ENCODE measurements at regions not wholly inside any gene's neighbourhood (a gene's known extent, or its start where the extent isn't known, plus 50 kb on each side); places are given as distances from the start of the nearest gene placed in this dataset.

DNA sequence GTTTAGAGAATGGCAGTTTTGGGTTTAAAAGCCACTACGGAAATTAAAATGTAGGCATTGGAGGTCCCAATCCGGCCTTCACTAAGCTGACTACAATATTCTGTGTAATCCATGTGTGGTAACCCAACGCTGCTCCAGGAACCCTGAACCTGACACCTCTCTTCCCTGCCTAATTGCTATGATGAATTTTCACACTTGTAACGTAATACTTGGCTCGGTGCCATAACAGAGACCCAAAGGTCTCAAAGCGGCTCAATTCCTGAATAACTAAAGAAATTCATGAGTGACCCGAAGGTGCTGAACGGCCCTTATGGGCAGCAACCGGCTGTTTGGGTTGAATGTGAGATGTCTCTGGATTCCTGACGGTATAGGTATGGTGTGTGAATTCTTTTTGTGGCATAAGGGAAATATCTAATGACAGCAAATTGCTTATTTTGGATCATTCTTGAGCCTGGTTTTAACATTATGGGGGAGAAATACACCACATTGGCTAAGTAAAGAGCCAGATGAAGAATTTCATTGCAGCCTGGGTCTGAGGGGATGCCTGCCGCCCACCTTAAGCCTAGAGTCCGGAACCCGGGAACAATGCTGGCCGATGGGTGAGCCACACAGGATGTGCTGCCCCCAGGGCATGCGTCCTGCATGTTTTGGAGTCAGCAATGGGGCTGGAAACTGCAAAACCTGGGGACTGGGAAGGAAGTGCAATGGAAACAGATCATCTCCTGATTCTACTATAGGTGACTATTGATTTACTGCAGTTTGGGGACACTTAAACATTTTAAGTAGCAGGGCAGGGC lies 69.7 kb upstream of the FZD8 start:
- Mint-ChIP-seq H3K27me3 (peaks cover 23% of the 10 kb centered on the region), H3K9me3 (peaks cover 14% of the 10 kb centered on the region), H3K27ac (ENCODE audit: low read depth) (no peak overlapping the region), H3K36me3 (ENCODE audit: insufficient read depth) (no peaks in the 10 kb centered on the region), H3K4me1 (no peaks in the 10 kb centered on the region), H3K4me3 (no peak overlapping the region)
- ATAC-seq (replicated peaks; ENCODE audit: extremely low read depth, poor library complexity, severe bottlenecking) = no peak
- no peak for DNase-seq (ENCODE audit: low spot score in 2 of 2)

DNA sequence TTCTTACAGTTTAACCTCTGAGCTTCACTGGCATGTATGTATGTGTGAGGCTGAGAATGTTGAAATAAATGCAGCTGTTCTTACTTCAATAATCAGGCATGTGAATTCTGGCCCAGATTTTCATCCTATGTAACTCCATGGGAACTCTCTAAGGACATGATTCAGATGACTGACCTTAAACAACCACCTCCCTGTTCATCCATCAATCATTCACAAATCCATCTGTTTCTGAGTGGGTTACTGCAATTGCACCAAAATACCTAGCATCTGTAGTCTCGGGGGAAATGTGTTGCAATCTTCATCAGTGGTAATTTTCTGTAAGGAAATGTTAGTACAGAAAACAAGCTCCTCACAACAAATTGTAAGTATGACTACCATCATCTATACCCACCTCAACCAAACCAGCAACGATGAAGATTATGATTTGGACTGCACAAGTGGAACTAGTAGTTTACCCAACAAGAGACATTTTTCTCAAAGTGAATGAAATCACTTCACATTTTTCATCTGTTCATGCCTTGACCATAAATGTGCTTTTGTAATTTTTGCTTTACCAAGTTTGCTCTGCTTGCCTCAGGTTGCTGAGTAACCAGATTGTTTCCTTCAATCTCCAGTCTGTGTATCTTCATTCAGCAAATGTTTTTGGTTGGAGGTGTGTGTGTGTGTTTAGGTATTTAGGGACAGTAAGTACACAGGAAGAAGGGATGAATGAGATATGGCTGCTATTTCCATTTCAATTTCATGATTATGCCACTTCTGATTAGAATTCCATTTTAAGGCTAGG lies 65.7 kb upstream of the FZD8 start:
- Mint-ChIP-seq H3K36me3 (ENCODE audit: insufficient read depth) (no peaks in the 10 kb centered on the region), H3K4me3 (no peak overlapping the region), H3K9me3 (peaks cover 7% of the 10 kb centered on the region), H3K27ac (ENCODE audit: low read depth) (no peak overlapping the region), H3K4me1 (no peaks in the 10 kb centered on the region), H3K27me3 (peaks cover 23% of the 10 kb centered on the region)
- no peak for DNase-seq (ENCODE audit: low spot score in 2 of 2)
- ATAC-seq (replicated peaks; ENCODE audit: extremely low read depth, poor library complexity, severe bottlenecking) = no peak

DNA sequence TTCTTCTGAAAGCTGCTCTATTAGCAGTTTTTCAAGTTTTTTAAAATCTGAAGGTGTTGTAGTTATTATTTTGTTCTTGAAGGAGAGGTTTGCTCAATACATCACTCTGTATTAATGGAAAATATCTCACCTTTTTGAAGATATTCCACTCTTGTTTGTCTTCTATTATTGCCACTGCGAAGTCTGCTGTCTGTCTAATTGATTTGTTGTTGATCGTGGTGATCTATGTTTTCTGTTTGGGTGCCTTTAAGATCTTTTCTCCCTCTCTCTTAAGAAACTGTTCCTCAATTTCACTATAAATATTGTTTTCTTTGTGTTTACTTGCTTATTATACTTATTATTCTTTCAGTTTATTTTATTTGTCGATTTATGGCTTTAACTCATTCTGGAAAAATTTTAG lies 64.9 kb upstream of the FZD8 start:
- no peak overlapping the region for H3K27ac Mint-ChIP-seq (ENCODE audit: low read depth)
- H3K36me3 Mint-ChIP-seq (ENCODE audit: insufficient read depth) = no peaks in the 10 kb centered on the region
- H3K9me3 Mint-ChIP-seq = peaks cover 7% of the 10 kb centered on the region
- no peak overlapping the region for H3K4me3 Mint-ChIP-seq
- peaks cover 15% of the 10 kb centered on the region for H3K27me3 Mint-ChIP-seq
- ATAC-seq (replicated peaks; ENCODE audit: extremely low read depth, poor library complexity, severe bottlenecking) = no peak
- no peak for DNase-seq (ENCODE audit: low spot score in 2 of 2)
- no peaks in the 10 kb centered on the region for H3K4me1 Mint-ChIP-seq

GRCh38 chr10:35705671-35706070 lies 63.6 kb upstream of the FZD8 start:
- H3K27ac Mint-ChIP-seq (ENCODE audit: low read depth) = no peak overlapping the region
- no peak for ATAC-seq (replicated peaks; ENCODE audit: extremely low read depth, poor library complexity, severe bottlenecking)
- no peaks in the 10 kb centered on the region for H3K4me1 Mint-ChIP-seq
- no peak overlapping the region for H3K4me3 Mint-ChIP-seq
- H3K9me3 Mint-ChIP-seq = peaks cover 7% of the 10 kb centered on the region
- H3K27me3 Mint-ChIP-seq = peaks cover 3% of the 10 kb centered on the region
- DNase-seq (ENCODE audit: low spot score in 2 of 2) = no peak
- H3K36me3 Mint-ChIP-seq (ENCODE audit: insufficient read depth) = no peaks in the 10 kb centered on the region

- peaks cover 7% of the 10 kb centered on the region for H3K9me3 Mint-ChIP-seq
- no peak overlapping the region for H3K27ac Mint-ChIP-seq (ENCODE audit: low read depth)
- no peaks in the 10 kb centered on the region for H3K4me1 Mint-ChIP-seq
- ATAC-seq (replicated peaks; ENCODE audit: extremely low read depth, poor library complexity, severe bottlenecking) = no peak
- DNase-seq (ENCODE audit: low spot score in 2 of 2) = no peak
- no peaks in the 10 kb centered on the region for H3K36me3 Mint-ChIP-seq (ENCODE audit: insufficient read depth)
- H3K4me3 Mint-ChIP-seq = no peak overlapping the region
- H3K27me3 Mint-ChIP-seq = no peaks in the 10 kb centered on the region
Measured at GRCh38 chr10:35705051-35705450, 63.0 kb upstream of the FZD8 start.

DNA sequence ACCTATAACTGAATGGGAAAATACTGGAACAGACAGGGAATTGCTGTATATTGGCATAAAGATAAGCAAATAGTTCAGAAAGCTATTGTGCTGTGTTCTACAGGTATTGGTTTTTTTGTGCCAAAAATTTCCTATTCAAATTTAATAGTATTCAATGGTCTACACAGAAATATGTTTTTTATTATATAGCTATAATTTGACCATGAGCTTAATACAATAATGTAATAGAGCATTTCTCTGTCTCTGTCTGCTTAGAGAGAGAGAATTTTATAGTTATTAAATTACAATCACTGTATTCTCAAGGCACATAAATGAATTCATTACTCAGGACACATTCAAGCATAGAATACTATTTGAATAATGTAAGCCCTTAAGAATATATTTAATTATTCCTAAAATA lies 62.3 kb upstream of the FZD8 start:
- no peaks in the 10 kb centered on the region for H3K27me3 Mint-ChIP-seq
- no peak overlapping the region for H3K4me3 Mint-ChIP-seq
- H3K27ac Mint-ChIP-seq (ENCODE audit: low read depth) = no peak overlapping the region
- ATAC-seq (replicated peaks; ENCODE audit: extremely low read depth, poor library complexity, severe bottlenecking) (no peak), DNase-seq (ENCODE audit: low spot score in 2 of 2) (no peak)
- no peaks in the 10 kb centered on the region for H3K36me3 Mint-ChIP-seq (ENCODE audit: insufficient read depth)
- no peaks in the 10 kb centered on the region for H3K4me1 Mint-ChIP-seq
- H3K9me3 Mint-ChIP-seq = peaks cover 7% of the 10 kb centered on the region

GRCh38 chr10:35700487-35700882 lies 58.4 kb upstream of the FZD8 start:
- Mint-ChIP-seq H3K9me3 (no peaks in the 10 kb centered on the region), H3K36me3 (ENCODE audit: insufficient read depth) (no peaks in the 10 kb centered on the region), H3K4me3 (no peak overlapping the region), H3K27me3 (no peaks in the 10 kb centered on the region), H3K27ac (ENCODE audit: low read depth) (no peak overlapping the region), H3K4me1 (no peaks in the 10 kb centered on the region)
- ATAC-seq (replicated peaks; ENCODE audit: extremely low read depth, poor library complexity, severe bottlenecking) (no peak), DNase-seq (ENCODE audit: low spot score in 2 of 2) (no peak)

- Mint-ChIP-seq H3K36me3 (ENCODE audit: insufficient read depth) (no peaks in the 10 kb centered on the region), H3K27ac (ENCODE audit: low read depth) (no peak overlapping the region), H3K4me1 (no peaks in the 10 kb centered on the region), H3K4me3 (no peak overlapping the region), H3K27me3 (no peaks in the 10 kb centered on the region), H3K9me3 (no peaks in the 10 kb centered on the region)
- DNase-seq (ENCODE audit: low spot score in 2 of 2) = no peak
- no peak for ATAC-seq (replicated peaks; ENCODE audit: extremely low read depth, poor library complexity, severe bottlenecking)
Measured at GRCh38 chr10:35699848-35700486, 57.9 kb upstream of the FZD8 start.

GRCh38 chr10:35696392-35697287 lies 54.5 kb upstream of the FZD8 start:
- H3K4me1 Mint-ChIP-seq = no peaks in the 10 kb centered on the region
- no peak overlapping the region for H3K27ac Mint-ChIP-seq (ENCODE audit: low read depth)

DNA sequence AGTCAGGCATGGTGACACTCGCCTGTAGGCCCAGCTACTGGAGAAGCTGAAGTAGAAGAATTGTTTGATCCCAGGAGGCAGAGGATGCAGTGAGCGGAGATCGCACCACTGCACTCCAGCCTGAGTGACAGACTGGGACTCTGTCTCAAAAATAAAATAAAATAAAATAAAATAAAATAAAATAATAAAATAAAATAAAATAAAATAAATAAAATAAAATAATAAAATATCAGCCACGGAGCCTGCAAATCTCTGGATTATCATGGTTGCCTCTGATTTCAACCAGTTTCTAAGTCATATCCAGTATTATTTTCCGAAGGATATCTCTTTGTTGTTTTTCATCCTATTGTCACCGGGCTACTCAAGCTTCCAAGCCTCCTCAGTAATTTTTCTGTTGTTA lies 51.7 kb upstream of the FZD8 start:
- DNase-seq (ENCODE audit: low spot score in 2 of 2) (no peak), ATAC-seq (replicated peaks; ENCODE audit: extremely low read depth, poor library complexity, severe bottlenecking) (no peak)
- Mint-ChIP-seq H3K27me3 (no peaks in the 10 kb centered on the region), H3K4me3 (no peak overlapping the region), H3K9me3 (no peaks in the 10 kb centered on the region), H3K36me3 (ENCODE audit: insufficient read depth) (no peaks in the 10 kb centered on the region), H3K27ac (ENCODE audit: low read depth) (no peak overlapping the region), H3K4me1 (no peaks in the 10 kb centered on the region)

More at GRCh38 chr10:35696392-35697287, 54.5 kb upstream of the FZD8 start:
- ATAC-seq (replicated peaks; ENCODE audit: extremely low read depth, poor library complexity, severe bottlenecking) (no peak), DNase-seq (ENCODE audit: low spot score in 2 of 2) (no peak)
- Mint-ChIP-seq H3K4me3 (no peak overlapping the region), H3K27me3 (no peaks in the 10 kb centered on the region), H3K36me3 (ENCODE audit: insufficient read depth) (no peaks in the 10 kb centered on the region), H3K9me3 (no peaks in the 10 kb centered on the region)
